HCT116 (cell line): ENCODE measurements at regions not wholly inside any gene's neighbourhood (a gene's known extent, or its start where the extent isn't known, plus 50 kb on each side); places are given as distances from the start of the nearest gene placed in this dataset.

Experiments used
- CEBPB ChIP-seq: IDR thresholded peaks from 2 replicates; pipeline ENCODE4 v1.6.1; 2012; ENCODE audit warnings: low read depth
- EZH2 ChIP-seq: fragments of 200-600 bp; sonication (generic); IDR thresholded peaks from 2 replicates; pipeline ENCODE4 v1.6.1; 2017; ENCODE audit warnings: antibody characterized with exemption, mixed run types
- POLR2A ChIP-seq: IDR thresholded peaks from 2 replicates; pipeline ENCODE4 v1.7.0; 2011; ENCODE audit warnings: borderline replicate concordance; ENCODE audit not compliant: insufficient read depth, insufficient read length; ENCODE audit errors: extremely low read depth
- POLR2AphosphoS5 ChIP-seq: IDR thresholded peaks from 2 replicates; pipeline ENCODE4 v1.6.1; 2011; ENCODE audit warnings: mild to moderate bottlenecking, low read depth, low read length, moderate library complexity
- RAD21 ChIP-seq: IDR thresholded peaks from 2 replicates; pipeline ENCODE4 v1.6.1; 2012; ENCODE audit warnings: low read depth, mild to moderate bottlenecking
- ZNF274 ChIP-seq: fragments of 200-500 bp; sonication (Bioruptor generic); IDR thresholded peaks from 2 replicates; pipeline ENCODE4 v1.6.1; 2014; ENCODE audit warnings: mild to moderate bottlenecking, low read depth, low read length, inconsistent platforms
- TF ChIP-seq, protein P1 (sequence below), 3 experiments: fragments of 200-600 bp in 1 of 3; sonication (generic) in 1 of 3; IDR thresholded peaks in 2 of 3; conservative IDR thresholded peaks in 1 of 3; 2 replicates each; pipeline ENCODE4 v1.5.1; 2012 to 2017; ENCODE audit warnings: low read depth in 2 of 3, low read length in 2 of 3, antibody characterized with exemption in 1 of 3, borderline replicate concordance in 1 of 3, control low read depth in 1 of 3, mild to moderate bottlenecking in 1 of 3, mixed read lengths in 1 of 3, mixed run types in 1 of 3, moderate library complexity in 1 of 3; ENCODE audit not compliant: insufficient read depth in 1 of 3
- TF ChIP-seq, protein P2 (sequence below): IDR thresholded peaks from 2 replicates; pipeline ENCODE4 v1.6.1; 2012; ENCODE audit warnings: low read depth
- TF ChIP-seq, protein P3 (sequence below): IDR thresholded peaks from 2 replicates; pipeline ENCODE4 v1.6.1; 2012

DNA sequence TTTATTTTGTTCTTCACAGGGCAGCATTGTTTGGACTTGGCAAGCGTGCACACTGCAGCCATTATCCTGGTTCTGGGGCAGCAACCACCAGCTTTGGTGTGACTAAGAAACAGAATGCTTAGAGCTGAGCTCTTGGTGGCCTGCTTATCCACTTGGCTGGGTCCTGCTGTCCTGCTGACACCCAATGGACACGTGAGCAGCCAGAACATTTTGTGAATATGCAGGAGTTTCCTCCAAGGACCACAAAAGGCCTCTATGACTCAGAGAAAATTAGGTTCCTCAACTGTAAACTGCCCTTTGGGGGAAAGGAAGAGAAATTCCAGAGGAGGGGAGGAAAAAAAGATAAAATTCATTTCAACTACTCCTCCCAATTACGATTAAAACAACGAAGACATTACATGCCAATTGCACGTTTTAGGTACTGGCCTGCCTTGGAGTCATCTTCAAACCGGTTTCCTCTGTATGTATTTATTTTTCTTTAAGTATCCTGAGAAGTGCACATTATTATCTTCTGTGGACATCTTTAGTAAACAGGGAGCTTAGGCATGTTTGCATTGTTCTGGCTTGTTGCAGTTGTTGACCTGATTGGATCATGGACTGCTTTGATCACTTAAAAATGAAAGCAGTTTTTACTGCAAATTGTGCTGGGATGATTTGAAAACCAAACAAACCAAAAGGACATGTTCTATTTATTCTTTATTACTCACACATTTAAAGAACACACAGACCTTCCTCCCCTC, 82.3 kb upstream of the TLE4 start:
- TF ChIP-seq ZNF274: no peak
- TF ChIP-seq RAD21: no peak
- TF ChIP-seq, protein P1, sequence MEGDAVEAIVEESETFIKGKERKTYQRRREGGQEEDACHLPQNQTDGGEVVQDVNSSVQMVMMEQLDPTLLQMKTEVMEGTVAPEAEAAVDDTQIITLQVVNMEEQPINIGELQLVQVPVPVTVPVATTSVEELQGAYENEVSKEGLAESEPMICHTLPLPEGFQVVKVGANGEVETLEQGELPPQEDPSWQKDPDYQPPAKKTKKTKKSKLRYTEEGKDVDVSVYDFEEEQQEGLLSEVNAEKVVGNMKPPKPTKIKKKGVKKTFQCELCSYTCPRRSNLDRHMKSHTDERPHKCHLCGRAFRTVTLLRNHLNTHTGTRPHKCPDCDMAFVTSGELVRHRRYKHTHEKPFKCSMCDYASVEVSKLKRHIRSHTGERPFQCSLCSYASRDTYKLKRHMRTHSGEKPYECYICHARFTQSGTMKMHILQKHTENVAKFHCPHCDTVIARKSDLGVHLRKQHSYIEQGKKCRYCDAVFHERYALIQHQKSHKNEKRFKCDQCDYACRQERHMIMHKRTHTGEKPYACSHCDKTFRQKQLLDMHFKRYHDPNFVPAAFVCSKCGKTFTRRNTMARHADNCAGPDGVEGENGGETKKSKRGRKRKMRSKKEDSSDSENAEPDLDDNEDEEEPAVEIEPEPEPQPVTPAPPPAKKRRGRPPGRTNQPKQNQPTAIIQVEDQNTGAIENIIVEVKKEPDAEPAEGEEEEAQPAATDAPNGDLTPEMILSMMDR (IDR thresholded peaks at IDR 0.05 in 2 of 3, conservative IDR thresholded peaks at IDR 0.05 in 1 of 3; ENCODE audit: borderline replicate concordance in 1 of 3, insufficient read depth in 1 of 3, low read depth in 2 of 3, low read length in 2 of 3): no peak
- TF ChIP-seq, protein P2, sequence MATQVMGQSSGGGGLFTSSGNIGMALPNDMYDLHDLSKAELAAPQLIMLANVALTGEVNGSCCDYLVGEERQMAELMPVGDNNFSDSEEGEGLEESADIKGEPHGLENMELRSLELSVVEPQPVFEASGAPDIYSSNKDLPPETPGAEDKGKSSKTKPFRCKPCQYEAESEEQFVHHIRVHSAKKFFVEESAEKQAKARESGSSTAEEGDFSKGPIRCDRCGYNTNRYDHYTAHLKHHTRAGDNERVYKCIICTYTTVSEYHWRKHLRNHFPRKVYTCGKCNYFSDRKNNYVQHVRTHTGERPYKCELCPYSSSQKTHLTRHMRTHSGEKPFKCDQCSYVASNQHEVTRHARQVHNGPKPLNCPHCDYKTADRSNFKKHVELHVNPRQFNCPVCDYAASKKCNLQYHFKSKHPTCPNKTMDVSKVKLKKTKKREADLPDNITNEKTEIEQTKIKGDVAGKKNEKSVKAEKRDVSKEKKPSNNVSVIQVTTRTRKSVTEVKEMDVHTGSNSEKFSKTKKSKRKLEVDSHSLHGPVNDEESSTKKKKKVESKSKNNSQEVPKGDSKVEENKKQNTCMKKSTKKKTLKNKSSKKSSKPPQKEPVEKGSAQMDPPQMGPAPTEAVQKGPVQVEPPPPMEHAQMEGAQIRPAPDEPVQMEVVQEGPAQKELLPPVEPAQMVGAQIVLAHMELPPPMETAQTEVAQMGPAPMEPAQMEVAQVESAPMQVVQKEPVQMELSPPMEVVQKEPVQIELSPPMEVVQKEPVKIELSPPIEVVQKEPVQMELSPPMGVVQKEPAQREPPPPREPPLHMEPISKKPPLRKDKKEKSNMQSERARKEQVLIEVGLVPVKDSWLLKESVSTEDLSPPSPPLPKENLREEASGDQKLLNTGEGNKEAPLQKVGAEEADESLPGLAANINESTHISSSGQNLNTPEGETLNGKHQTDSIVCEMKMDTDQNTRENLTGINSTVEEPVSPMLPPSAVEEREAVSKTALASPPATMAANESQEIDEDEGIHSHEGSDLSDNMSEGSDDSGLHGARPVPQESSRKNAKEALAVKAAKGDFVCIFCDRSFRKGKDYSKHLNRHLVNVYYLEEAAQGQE: no peak
- no peak for TF ChIP-seq POLR2A
- TF ChIP-seq, protein P3, sequence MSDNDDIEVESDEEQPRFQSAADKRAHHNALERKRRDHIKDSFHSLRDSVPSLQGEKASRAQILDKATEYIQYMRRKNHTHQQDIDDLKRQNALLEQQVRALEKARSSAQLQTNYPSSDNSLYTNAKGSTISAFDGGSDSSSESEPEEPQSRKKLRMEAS: no peak
- no peak for TF ChIP-seq EZH2
- no peak for TF ChIP-seq POLR2AphosphoS5
- no peak for TF ChIP-seq CEBPB
